ENCODE measurements at regions not wholly inside any gene's neighbourhood (a gene's known extent, or its start where the extent isn't known, plus 50 kb on each side); places are given as distances from the start of the nearest gene placed in this dataset.

GRCh38 chr6:169079650-169080049, 174.0 kb downstream of the THBS2 start:
- TF ChIP-seq CTCF (IDR thresholded peaks at IDR 0.05) (no peak), POLR2A (IDR thresholded peaks at IDR 0.05) (no peak), EP300 (IDR thresholded peaks at IDR 0.05) (no peak), POLR2AphosphoS5 (IDR thresholded peaks at IDR 0.05) (no peak)

Data from stomach (tissue), 4 donors.